Fibroblast of lung (primary cell): ENCODE measurements at regions not wholly inside any gene's neighbourhood (a gene's known extent, or its start where the extent isn't known, plus 50 kb on each side); places are given as distances from the start of the nearest gene placed in this dataset.

Experiments
- DNase-seq, 2 donors: peaks; one replicate each; pipeline versions ENCODE4 v3.0.0 to v3.0.0-alpha.2; 2010; ENCODE audit warnings: low read depth in 2 of 2
- H2AFZ ChIP-seq: 2 replicates; pipeline ENCODE4 v1.5.1; 2012; ENCODE audit warnings: low read length, control low read depth, inconsistent platforms
- H3K27ac ChIP-seq: 2 replicates; pipeline ENCODE4 v1.5.1; 2011; ENCODE audit warnings: low read length, control low read depth; ENCODE audit not compliant: insufficient read depth
- H3K27me3 ChIP-seq: 2 replicates; pipeline ENCODE4 v1.5.1; 2011; ENCODE audit warnings: mild to moderate bottlenecking, low read length; ENCODE audit not compliant: control insufficient read depth, insufficient read depth
- H3K36me3 ChIP-seq: 2 replicates; pipeline ENCODE4 v1.5.1; 2011; ENCODE audit warnings: low read length; ENCODE audit not compliant: control insufficient read depth, insufficient read depth
- H3K4me1 ChIP-seq: 2 replicates; pipeline ENCODE4 v1.5.1; 2011; ENCODE audit warnings: low read length; ENCODE audit not compliant: control insufficient read depth, insufficient read depth; ENCODE audit errors: extremely low read depth
- H3K4me2 ChIP-seq: 2 replicates; pipeline ENCODE4 v1.5.1; 2011; ENCODE audit warnings: low read length, control low read depth; ENCODE audit not compliant: insufficient read depth; ENCODE audit errors: extremely low read depth
- H3K4me3 ChIP-seq, 4 experiments: fragments of 200-600 bp in 1 of 4; sonication (generic) in 1 of 4; replicated peaks in 1 of 4; 2 replicates each; pipeline ENCODE4 v1.5.1; 2011 to 2016; ENCODE audit warnings: low read length in 4 of 4, low read depth in 3 of 4, mild to moderate bottlenecking in 3 of 4, control low read depth in 2 of 4, inconsistent platforms in 1 of 4, mixed read lengths in 1 of 4; ENCODE audit not compliant: insufficient read depth in 1 of 4; ENCODE audit errors: control extremely low read depth in 1 of 4
- H3K79me2 ChIP-seq: 2 replicates; pipeline ENCODE4 v1.5.1; 2012; ENCODE audit warnings: mild to moderate bottlenecking, low read length, inconsistent platforms; ENCODE audit not compliant: control insufficient read depth, insufficient read depth
- H3K9ac ChIP-seq: 2 replicates; pipeline ENCODE4 v1.5.1; 2011; ENCODE audit warnings: mild to moderate bottlenecking, low read length, control low read depth; ENCODE audit not compliant: insufficient read depth
- H3K9me3 ChIP-seq: 2 replicates; pipeline ENCODE4 v1.5.1; 2012; ENCODE audit warnings: low read depth, low read length; ENCODE audit not compliant: control insufficient read depth, insufficient read depth
- H4K20me1 ChIP-seq: 2 replicates; pipeline ENCODE4 v1.5.1; 2011; ENCODE audit warnings: low read length; ENCODE audit not compliant: control insufficient read depth, insufficient read depth; ENCODE audit errors: extremely low read depth
- EZH2 ChIP-seq: IDR thresholded peaks from 2 replicates; pipeline ENCODE4 v1.5.1; 2012; ENCODE audit warnings: low read length, control low read depth, mild to moderate bottlenecking; ENCODE audit errors: missing control alignments
- TF ChIP-seq, protein P1 (sequence below), 2 donors: IDR thresholded peaks in 1 of 2; conservative IDR thresholded peaks in 1 of 2; 1 replicate in 1 of 2; 2 replicates in 1 of 2; pipeline ENCODE4 v1.5.1; 2011 to 2012; ENCODE audit warnings: low read length in 2 of 2, control low read depth in 1 of 2, inconsistent platforms in 1 of 2, low read depth in 1 of 2, mild to moderate bottlenecking in 1 of 2

DNA sequence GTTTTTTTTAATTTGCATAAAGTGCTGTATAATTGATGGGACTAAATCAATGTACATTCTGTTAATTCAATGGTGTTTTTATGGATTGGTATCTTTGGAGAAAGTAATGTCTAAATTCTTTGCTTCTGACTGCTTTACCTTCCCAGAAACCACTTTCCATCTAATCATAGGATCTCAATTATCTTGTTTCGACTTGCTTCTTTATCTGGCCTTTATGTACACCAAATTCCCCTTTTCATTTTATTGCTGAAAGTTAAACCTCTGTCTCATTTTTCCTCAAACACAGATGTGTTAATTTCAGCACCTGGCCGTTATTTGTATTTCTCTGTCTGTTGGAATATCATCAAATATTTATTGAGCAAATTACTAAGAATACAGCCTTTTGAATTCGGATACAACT is 287.3 kb upstream of the GBE1 start:
- Histone ChIP-seq H3K4me3 (no peak overlapping the region), H3K9me3 (no peaks in the 10 kb centered on the region), H3K9ac (no peak overlapping the region), H3K4me2 (no peak overlapping the region), H4K20me1 (no peaks in the 10 kb centered on the region), H3K36me3 (no peaks in the 10 kb centered on the region), H2AFZ (no peak overlapping the region), H3K4me1 (no peaks in the 10 kb centered on the region), H3K27ac (no peak overlapping the region), H3K27me3 (no peaks in the 10 kb centered on the region), H3K79me2 (no peaks in the 10 kb centered on the region)
- DNase-seq, result no peak
- TF ChIP-seq, protein P1, sequence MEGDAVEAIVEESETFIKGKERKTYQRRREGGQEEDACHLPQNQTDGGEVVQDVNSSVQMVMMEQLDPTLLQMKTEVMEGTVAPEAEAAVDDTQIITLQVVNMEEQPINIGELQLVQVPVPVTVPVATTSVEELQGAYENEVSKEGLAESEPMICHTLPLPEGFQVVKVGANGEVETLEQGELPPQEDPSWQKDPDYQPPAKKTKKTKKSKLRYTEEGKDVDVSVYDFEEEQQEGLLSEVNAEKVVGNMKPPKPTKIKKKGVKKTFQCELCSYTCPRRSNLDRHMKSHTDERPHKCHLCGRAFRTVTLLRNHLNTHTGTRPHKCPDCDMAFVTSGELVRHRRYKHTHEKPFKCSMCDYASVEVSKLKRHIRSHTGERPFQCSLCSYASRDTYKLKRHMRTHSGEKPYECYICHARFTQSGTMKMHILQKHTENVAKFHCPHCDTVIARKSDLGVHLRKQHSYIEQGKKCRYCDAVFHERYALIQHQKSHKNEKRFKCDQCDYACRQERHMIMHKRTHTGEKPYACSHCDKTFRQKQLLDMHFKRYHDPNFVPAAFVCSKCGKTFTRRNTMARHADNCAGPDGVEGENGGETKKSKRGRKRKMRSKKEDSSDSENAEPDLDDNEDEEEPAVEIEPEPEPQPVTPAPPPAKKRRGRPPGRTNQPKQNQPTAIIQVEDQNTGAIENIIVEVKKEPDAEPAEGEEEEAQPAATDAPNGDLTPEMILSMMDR (conservative IDR thresholded peaks at IDR 0.05 in 1 of 2, IDR thresholded peaks at IDR 0.05 in 1 of 2; ENCODE audit: low read depth in 1 of 2, low read length in 2 of 2), result no peak
- no peak for TF ChIP-seq EZH2

DNA sequence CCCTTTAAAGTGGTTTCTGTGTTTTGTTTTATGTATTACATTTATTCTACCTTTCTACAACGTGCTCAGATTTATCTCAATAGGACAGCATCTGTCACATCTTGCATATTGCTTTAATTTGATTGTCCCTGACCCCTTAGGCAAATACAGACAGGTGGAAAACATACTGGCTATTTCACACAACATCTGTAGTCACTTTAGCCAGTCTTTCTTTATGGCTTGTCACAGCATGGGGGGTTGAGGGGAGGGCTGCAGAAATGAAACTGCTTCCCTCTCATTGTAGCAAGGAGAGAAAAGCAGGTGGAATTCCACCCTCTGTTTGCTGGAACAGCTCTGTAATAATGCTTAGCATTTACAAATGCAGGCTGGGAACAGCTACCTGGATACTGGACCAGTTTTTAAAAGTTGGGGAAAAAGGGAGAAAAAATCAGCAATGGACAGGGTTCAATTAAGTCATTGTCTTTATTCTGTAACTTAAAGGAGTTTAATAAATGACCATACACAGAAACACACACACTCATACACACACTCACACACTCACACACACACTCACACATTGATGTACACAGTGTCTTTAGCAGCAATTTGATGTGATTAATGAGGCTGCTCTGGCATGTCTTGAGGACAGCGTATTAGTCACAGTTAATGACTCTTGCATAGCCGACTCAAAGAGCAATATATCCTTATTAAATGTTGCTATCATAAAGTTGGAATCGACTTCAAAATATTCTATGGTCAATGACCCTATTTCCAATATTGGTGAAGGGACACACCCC is 283.7 kb upstream of the GBE1 start:
- Histone ChIP-seq H3K79me2 (no peaks in the 10 kb centered on the region), H3K4me3 (no peak overlapping the region), H3K27ac (no peak overlapping the region), H3K4me2 (no peak overlapping the region), H3K9me3 (no peaks in the 10 kb centered on the region), H4K20me1 (no peaks in the 10 kb centered on the region), H3K9ac (no peak overlapping the region), H3K27me3 (no peaks in the 10 kb centered on the region), H2AFZ (no peak overlapping the region), H3K36me3 (no peaks in the 10 kb centered on the region), H3K4me1 (no peaks in the 10 kb centered on the region)
- TF ChIP-seq, protein P1 (conservative IDR thresholded peaks at IDR 0.05 in 1 of 2, IDR thresholded peaks at IDR 0.05 in 1 of 2; ENCODE audit: low read depth in 1 of 2, low read length in 2 of 2), result no peak
- TF ChIP-seq EZH2, result no peak
- DNase-seq, result peak in 1 of 2 donors; percentile 30

DNA sequence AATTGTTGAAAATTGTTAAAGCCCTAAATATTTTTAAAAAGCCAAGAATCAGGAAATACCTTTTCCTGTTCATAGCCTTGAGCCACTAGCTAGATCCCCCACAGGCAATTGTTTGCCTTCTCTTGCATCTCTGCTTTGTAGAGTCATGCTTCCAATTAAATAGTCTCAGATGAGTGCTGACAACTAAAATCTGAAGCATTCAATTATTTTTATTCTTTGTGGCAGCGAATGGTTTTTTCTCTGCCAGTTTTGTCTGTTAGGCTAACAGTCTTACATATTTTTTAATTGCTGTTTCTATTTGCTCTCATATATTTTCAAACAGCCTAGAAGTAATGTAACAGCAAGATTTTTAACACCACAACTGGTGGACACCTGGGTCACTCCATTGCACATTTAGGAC is 277.1 kb upstream of the GBE1 start:
- TF ChIP-seq EZH2, result no peak
- TF ChIP-seq, protein P1 (conservative IDR thresholded peaks at IDR 0.05 in 1 of 2, IDR thresholded peaks at IDR 0.05 in 1 of 2; ENCODE audit: low read depth in 1 of 2, low read length in 2 of 2), result no peak
- H3K79me2 ChIP-seq, result no peaks in the 10 kb centered on the region
- no peak for DNase-seq
- H3K4me1 ChIP-seq, result no peaks in the 10 kb centered on the region
- no peak overlapping the region for H2AFZ ChIP-seq
- no peaks in the 10 kb centered on the region for H3K27me3 ChIP-seq
- no peaks in the 10 kb centered on the region for H3K36me3 ChIP-seq
- no peak overlapping the region for H3K4me3 ChIP-seq
- H4K20me1 ChIP-seq, result no peaks in the 10 kb centered on the region
- no peak overlapping the region for H3K27ac ChIP-seq
- H3K9me3 ChIP-seq, result no peaks in the 10 kb centered on the region
- no peak overlapping the region for H3K9ac ChIP-seq
- no peak overlapping the region for H3K4me2 ChIP-seq
